ENCODE measurements at regions not wholly inside any gene's neighbourhood (a gene's known extent, or its start where the extent isn't known, plus 50 kb on each side); places are given as distances from the start of the nearest gene placed in this dataset.

GRCh38 chr10:55870186-55870585, 490.9 kb downstream of the ZWINT start:
- Histone ChIP-seq H3K79me2 (ENCODE audit: control insufficient read depth, insufficient read depth, low read length) (no peaks in the 10 kb centered on the region), H3K9me3 (replicated peaks; ENCODE audit: control insufficient read depth, insufficient read depth, low read length) (no peaks in the 10 kb centered on the region), H3K4me1 (ENCODE audit: control insufficient read depth, insufficient read depth, low read length) (no peaks in the 10 kb centered on the region), H3K27me3 (replicated peaks in 1 of 2; ENCODE audit: control insufficient read depth in 2 of 2, insufficient read depth in 2 of 2, low read length in 1 of 2) (no peaks in the 10 kb centered on the region), H3K36me3 (ENCODE audit: control insufficient read depth in 2 of 2, insufficient read depth in 2 of 2, low read length in 1 of 2) (no peaks in the 10 kb centered on the region), H4K20me1 (ENCODE audit: control insufficient read depth, insufficient read depth) (no peaks in the 10 kb centered on the region), H3K4me3 (no peak overlapping the region), H3K27ac (ENCODE audit: control insufficient read depth, insufficient read depth) (no peak overlapping the region), H2AFZ (ENCODE audit: control insufficient read depth, low read depth, low read length) (no peak overlapping the region), H3K9ac (ENCODE audit: control insufficient read depth, insufficient read depth, low read length) (no peak overlapping the region), H3K4me2 (ENCODE audit: control insufficient read depth, insufficient read depth) (no peak overlapping the region)
- FAIRE-seq (no peak), ATAC-seq (no peak), DNase-seq (ENCODE audit: low read depth, low spot score) (no peak)
- TF ChIP-seq CEBPB (IDR thresholded peaks at IDR 0.05; ENCODE audit: borderline replicate concordance in 1 of 2, low read depth in 2 of 2, low read length in 2 of 2): no peak
- TF ChIP-seq BCLAF1 (IDR thresholded peaks at IDR 0.05): no peak
- no peak for TF ChIP-seq TARDBP (IDR thresholded peaks at IDR 0.05; ENCODE audit: borderline replicate concordance)
- TF ChIP-seq NR2C2 (IDR thresholded peaks at IDR 0.05; ENCODE audit: borderline replicate concordance, control insufficient read depth, insufficient read length, low read depth): no peak
- TF ChIP-seq ZNF622 (IDR thresholded peaks at IDR 0.05): no peak
- no peak for TF ChIP-seq SPI1 (IDR thresholded peaks at IDR 0.05; ENCODE audit: borderline replicate concordance, insufficient read depth, low read depth, low read length)
- TF ChIP-seq NR2F1 (conservative IDR thresholded peaks at IDR 0.05): no peak
- TF ChIP-seq POLR2AphosphoS5 (IDR thresholded peaks at IDR 0.05; ENCODE audit: low read length): no peak
- TF ChIP-seq RBBP5 (conservative IDR thresholded peaks at IDR 0.05): no peak
- TF ChIP-seq FOXM1 (IDR thresholded peaks at IDR 0.05; ENCODE audit: low read depth, low read length): no peak
- TF ChIP-seq SREBF1 (IDR thresholded peaks at IDR 0.05; ENCODE audit: low read length): no peak
- in situ Hi-C loops (cut with MboI) (no loop called here), intact Hi-C loops (cut with micrococcal nuclease; ENCODE audit: unreplicated experiment) (no loop called here)
- ChIA-PET POLR2A (no interaction called here), RAD21 (ENCODE audit: unreplicated experiment) (no interaction called here), CTCF (no interaction called here), SMC1A (ENCODE audit: uncharacterized antibody, unreplicated experiment) (no interaction called here)
- BruUV-seq (replicated peaks): no TSS peak
- WGBS (ENCODE audit: insufficient coverage, insufficient replicate concordance, low lambda C conversion rate, missing lambda C conversion rate): 0% methylated on average over 1 of the region's 1 CpG
